Astrocyte (in vitro differentiated cells and primary cell): ENCODE measurements at regions not wholly inside any gene's neighbourhood (a gene's known extent, or its start where the extent isn't known, plus 50 kb on each side); places are given as distances from the start of the nearest gene placed in this dataset.

Source experiments
- DNase-seq: peaks from one replicate; pipeline ENCODE4 v3.0.0-alpha.2; 2010; ENCODE audit warnings: low read depth
- FAIRE-seq: peaks from 2 replicates; lab custom pipeline; 2011; peaks lifted over from hg19 to GRCh38; lab: Jason Lieb, UNC
- H2AFZ ChIP-seq: 2 replicates; pipeline ENCODE4 v1.6.0; 2012; ENCODE audit warnings: low read depth, low read length, inconsistent platforms
- H3K27ac ChIP-seq: 2 replicates; pipeline ENCODE4 v1.5.1; 2011; ENCODE audit warnings: low read depth, low read length, inconsistent platforms
- H3K27me3 ChIP-seq: 2 replicates; pipeline ENCODE4 v1.6.0; 2011; ENCODE audit warnings: low read length, inconsistent platforms; ENCODE audit not compliant: insufficient read depth
- H3K36me3 ChIP-seq: 2 replicates; pipeline ENCODE4 v1.5.1; 2011; ENCODE audit warnings: low read length, inconsistent platforms; ENCODE audit not compliant: insufficient read depth
- H3K4me1 ChIP-seq: 2 replicates; pipeline ENCODE4 v1.5.1; 2011; ENCODE audit warnings: low read length, inconsistent platforms; ENCODE audit not compliant: insufficient read depth
- H3K4me2 ChIP-seq: 2 replicates; pipeline ENCODE4 v1.6.0; 2012; ENCODE audit warnings: low read length, inconsistent platforms
- H3K4me3 ChIP-seq: 2 replicates; pipeline ENCODE4 v1.5.1; 2011; ENCODE audit warnings: low read depth, mild to moderate bottlenecking, low read length, inconsistent platforms; ENCODE audit not compliant: insufficient read depth
- H3K79me2 ChIP-seq: 2 replicates; pipeline ENCODE4 v1.6.0; 2012; ENCODE audit warnings: mild to moderate bottlenecking, low read length, inconsistent platforms; ENCODE audit not compliant: insufficient read depth
- H3K9ac ChIP-seq: 2 replicates; pipeline ENCODE4 v1.6.0; 2012; ENCODE audit warnings: mild to moderate bottlenecking, low read length, inconsistent platforms
- H3K9me3 ChIP-seq: 2 replicates; pipeline ENCODE4 v1.5.1; 2012; ENCODE audit warnings: low read depth, mild to moderate bottlenecking, low read length, inconsistent platforms; ENCODE audit not compliant: insufficient read depth
- H4K20me1 ChIP-seq: 2 replicates; pipeline ENCODE4 v1.6.0; 2012; ENCODE audit warnings: low read length, inconsistent platforms; ENCODE audit not compliant: insufficient read depth
- H3K27ac Mint-ChIP-seq: one replicate; pipeline ENCODE4 v1.8.0; 2021; ENCODE audit warnings: mild to moderate bottlenecking, mixed read lengths; ENCODE audit not compliant: unreplicated experiment
- H3K27me3 Mint-ChIP-seq: one replicate; pipeline ENCODE4 v1.8.0; 2021; ENCODE audit warnings: low read depth, mixed read lengths; ENCODE audit not compliant: unreplicated experiment
- H3K36me3 Mint-ChIP-seq: one replicate; pipeline ENCODE4 v1.8.0; 2021; ENCODE audit warnings: low read depth, mixed read lengths; ENCODE audit not compliant: unreplicated experiment
- H3K4me1 Mint-ChIP-seq: one replicate; pipeline ENCODE4 v1.8.0; 2021; ENCODE audit warnings: low read depth, mixed read lengths; ENCODE audit not compliant: unreplicated experiment
- H3K4me3 Mint-ChIP-seq: one replicate; pipeline ENCODE4 v1.8.0; 2021; ENCODE audit warnings: mild to moderate bottlenecking, moderate library complexity, mixed read lengths; ENCODE audit not compliant: unreplicated experiment
- H3K9me3 Mint-ChIP-seq: one replicate; pipeline ENCODE4 v1.8.0; 2021; ENCODE audit warnings: mild to moderate bottlenecking, mixed read lengths; ENCODE audit not compliant: unreplicated experiment
- EZH2 ChIP-seq: IDR thresholded peaks from 2 replicates; pipeline ENCODE4 v1.6.1; 2012; ENCODE audit warnings: mild to moderate bottlenecking, low read length, inconsistent platforms; ENCODE audit not compliant: insufficient read depth
- TF ChIP-seq, protein P1 (sequence below): IDR thresholded peaks from 2 replicates; pipeline ENCODE4 v1.5.1; 2011; ENCODE audit warnings: low read depth, mild to moderate bottlenecking, inconsistent platforms, low read length, moderate library complexity; ENCODE audit not compliant: insufficient read depth

DNA sequence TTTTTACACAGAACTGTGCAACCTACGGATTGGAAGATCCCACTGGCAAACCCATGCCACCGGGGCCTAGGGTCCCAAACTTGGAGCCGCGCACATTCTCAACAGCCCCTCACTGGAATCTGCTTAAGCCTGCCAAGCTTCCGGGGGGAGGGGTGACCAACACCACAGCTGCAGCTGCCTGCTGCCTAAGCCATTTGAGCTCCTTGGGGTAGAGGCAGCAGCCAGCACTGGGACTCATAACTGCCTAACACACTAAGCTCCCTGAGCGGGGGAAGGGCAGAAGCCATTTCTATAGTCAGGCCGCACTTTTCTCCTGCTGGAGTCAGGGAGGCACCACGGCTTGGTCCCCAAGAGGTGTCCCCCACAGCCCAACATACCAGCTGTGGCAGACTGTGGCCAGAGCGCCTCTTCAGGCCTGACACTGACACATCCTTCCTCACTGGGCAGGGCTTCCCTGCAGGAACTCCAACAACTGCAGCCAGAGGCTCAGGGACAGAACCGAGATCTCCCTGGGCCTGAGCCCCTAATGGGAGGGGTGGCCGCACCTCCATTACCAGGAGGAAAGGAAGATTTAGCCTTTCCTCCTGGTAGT is 270.3 kb upstream of the ECI2 start:
- Histone ChIP-seq H3K4me2 (no peak overlapping the region), H3K79me2 (no peaks in the 10 kb centered on the region), H3K4me1 (peaks cover 12% of the 10 kb centered on the region), H3K27ac (no peak overlapping the region), H3K9ac (no peak overlapping the region), H3K27me3 (no peaks in the 10 kb centered on the region), H3K36me3 (no peaks in the 10 kb centered on the region), H4K20me1 (no peaks in the 10 kb centered on the region), H3K4me3 (no peak overlapping the region), H3K9me3 (no peaks in the 10 kb centered on the region), H2AFZ (no peak overlapping the region)
- no peaks in the 10 kb centered on the region for H3K36me3 Mint-ChIP-seq
- H3K4me1 Mint-ChIP-seq, result peaks cover 9% of the 10 kb centered on the region
- TF ChIP-seq, protein P1, sequence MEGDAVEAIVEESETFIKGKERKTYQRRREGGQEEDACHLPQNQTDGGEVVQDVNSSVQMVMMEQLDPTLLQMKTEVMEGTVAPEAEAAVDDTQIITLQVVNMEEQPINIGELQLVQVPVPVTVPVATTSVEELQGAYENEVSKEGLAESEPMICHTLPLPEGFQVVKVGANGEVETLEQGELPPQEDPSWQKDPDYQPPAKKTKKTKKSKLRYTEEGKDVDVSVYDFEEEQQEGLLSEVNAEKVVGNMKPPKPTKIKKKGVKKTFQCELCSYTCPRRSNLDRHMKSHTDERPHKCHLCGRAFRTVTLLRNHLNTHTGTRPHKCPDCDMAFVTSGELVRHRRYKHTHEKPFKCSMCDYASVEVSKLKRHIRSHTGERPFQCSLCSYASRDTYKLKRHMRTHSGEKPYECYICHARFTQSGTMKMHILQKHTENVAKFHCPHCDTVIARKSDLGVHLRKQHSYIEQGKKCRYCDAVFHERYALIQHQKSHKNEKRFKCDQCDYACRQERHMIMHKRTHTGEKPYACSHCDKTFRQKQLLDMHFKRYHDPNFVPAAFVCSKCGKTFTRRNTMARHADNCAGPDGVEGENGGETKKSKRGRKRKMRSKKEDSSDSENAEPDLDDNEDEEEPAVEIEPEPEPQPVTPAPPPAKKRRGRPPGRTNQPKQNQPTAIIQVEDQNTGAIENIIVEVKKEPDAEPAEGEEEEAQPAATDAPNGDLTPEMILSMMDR, result no peak
- TF ChIP-seq EZH2, result no peak
- H3K4me3 Mint-ChIP-seq, result no peak overlapping the region
- FAIRE-seq (no peak), DNase-seq (no peak)
- H3K9me3 Mint-ChIP-seq, result peaks cover 11% of the 10 kb centered on the region
- no peak overlapping the region for H3K27ac Mint-ChIP-seq
- peaks cover 10% of the 10 kb centered on the region for H3K27me3 Mint-ChIP-seq

GRCh38 chr6:4404415-4404814 is 269.0 kb upstream of the ECI2 start:
- FAIRE-seq, result no peak
- H2AFZ ChIP-seq, result no peak overlapping the region

GRCh38 chr6:4403828-4404227 is 268.5 kb upstream of the ECI2 start:
- Mint-ChIP-seq H3K36me3 (no peaks in the 10 kb centered on the region), H3K27me3 (peaks cover 11% of the 10 kb centered on the region), H3K9me3 (peaks cover 7% of the 10 kb centered on the region), H3K27ac (no peak overlapping the region), H3K4me1 (peaks cover 12% of the 10 kb centered on the region), H3K4me3 (no peak overlapping the region)
- Histone ChIP-seq H4K20me1 (no peaks in the 10 kb centered on the region), H3K36me3 (no peaks in the 10 kb centered on the region), H3K9ac (no peak overlapping the region), H3K4me3 (no peak overlapping the region), H3K27ac (no peak overlapping the region), H3K27me3 (no peaks in the 10 kb centered on the region), H3K4me1 (peaks cover 12% of the 10 kb centered on the region), H2AFZ (no peak overlapping the region), H3K4me2 (no peak overlapping the region), H3K79me2 (no peaks in the 10 kb centered on the region), H3K9me3 (no peaks in the 10 kb centered on the region)
- FAIRE-seq (no peak), DNase-seq (no peak)
- TF ChIP-seq, protein P1, result no peak
- TF ChIP-seq EZH2, result no peak

More at GRCh38 chr6:4404415-4404814, 269.0 kb upstream of the ECI2 start:
- Histone ChIP-seq H4K20me1 (no peaks in the 10 kb centered on the region), H3K27me3 (no peaks in the 10 kb centered on the region), H3K4me2 (no peak overlapping the region), H3K36me3 (no peaks in the 10 kb centered on the region), H3K4me3 (no peak overlapping the region), H3K79me2 (no peaks in the 10 kb centered on the region), H3K27ac (no peak overlapping the region), H3K9me3 (no peaks in the 10 kb centered on the region), H3K9ac (no peak overlapping the region), H3K4me1 (peaks cover 12% of the 10 kb centered on the region)
- Mint-ChIP-seq H3K27ac (no peak overlapping the region), H3K36me3 (no peaks in the 10 kb centered on the region), H3K9me3 (peaks cover 10% of the 10 kb centered on the region), H3K27me3 (peaks cover 9% of the 10 kb centered on the region), H3K4me3 (no peak overlapping the region), H3K4me1 (peaks cover 9% of the 10 kb centered on the region)
- TF ChIP-seq EZH2, result no peak
- TF ChIP-seq, protein P1, result no peak
- no peak for DNase-seq
